ENCODE measurements at regions not wholly inside any gene's neighbourhood (a gene's known extent, or its start where the extent isn't known, plus 50 kb on each side); places are given as distances from the start of the nearest gene placed in this dataset.

DNA sequence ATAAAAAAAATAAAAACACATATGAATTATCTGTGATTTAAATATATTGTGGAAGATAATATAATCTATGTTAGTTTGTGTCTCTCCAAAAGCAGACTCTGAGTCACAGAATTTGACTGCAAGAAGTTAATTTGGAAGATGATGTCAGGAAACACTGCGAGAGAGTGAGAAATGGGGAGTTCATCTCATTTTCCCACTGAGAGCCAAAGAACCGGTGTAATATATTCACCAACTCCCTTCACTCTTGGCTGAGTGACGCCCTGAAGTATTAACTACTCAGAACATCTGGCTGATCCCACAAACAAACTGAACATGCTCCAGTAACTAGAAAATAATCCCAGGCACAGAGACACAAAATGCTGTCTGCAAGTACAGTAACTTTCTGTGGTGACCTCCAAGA is 345.8 kb upstream of the SPANXN1 start:
- Histone ChIP-seq H3K4me3 (ENCODE audit: control insufficient read depth in 2 of 3, extremely low read depth in 1 of 3, insufficient read depth in 2 of 3, low read depth in 1 of 3, low read length in 3 of 3) (no peak overlapping the region), H3K27me3 (ENCODE audit: control insufficient read depth, extremely low read depth, insufficient read depth, low read length) (no peaks in the 10 kb centered on the region), H4K20me1 (ENCODE audit: control insufficient read depth, extremely low read depth, insufficient read depth, low read length) (no peaks in the 10 kb centered on the region), H2AFZ (ENCODE audit: control insufficient read depth, low read length) (no peak overlapping the region), H3K9me1 (ENCODE audit: control insufficient read depth, extremely low read depth, insufficient read depth, low read length) (no peaks in the 10 kb centered on the region), H3K27ac (ENCODE audit: control insufficient read depth, insufficient read depth, low read length) (no peak overlapping the region), H3K9ac (ENCODE audit: control insufficient read depth, extremely low read depth, insufficient read depth, low read length) (no peak overlapping the region), H3K9me3 (ENCODE audit: control insufficient read depth, low read depth, low read length) (no peaks in the 10 kb centered on the region), H3K79me2 (ENCODE audit: control insufficient read depth, insufficient read depth, low read length) (no peaks in the 10 kb centered on the region), H3K4me2 (ENCODE audit: control insufficient read depth, extremely low read depth, insufficient read depth, low read depth, low read length) (no peak overlapping the region), H3K36me3 (ENCODE audit: control insufficient read depth in 2 of 2, extremely low read depth in 1 of 2, insufficient read depth in 2 of 2, low read length in 2 of 2) (no peaks in the 10 kb centered on the region), H3K4me1 (ENCODE audit: control insufficient read depth, extremely low read depth, insufficient read depth, low read length) (no peaks in the 10 kb centered on the region)
- TF ChIP-seq, protein P1, sequence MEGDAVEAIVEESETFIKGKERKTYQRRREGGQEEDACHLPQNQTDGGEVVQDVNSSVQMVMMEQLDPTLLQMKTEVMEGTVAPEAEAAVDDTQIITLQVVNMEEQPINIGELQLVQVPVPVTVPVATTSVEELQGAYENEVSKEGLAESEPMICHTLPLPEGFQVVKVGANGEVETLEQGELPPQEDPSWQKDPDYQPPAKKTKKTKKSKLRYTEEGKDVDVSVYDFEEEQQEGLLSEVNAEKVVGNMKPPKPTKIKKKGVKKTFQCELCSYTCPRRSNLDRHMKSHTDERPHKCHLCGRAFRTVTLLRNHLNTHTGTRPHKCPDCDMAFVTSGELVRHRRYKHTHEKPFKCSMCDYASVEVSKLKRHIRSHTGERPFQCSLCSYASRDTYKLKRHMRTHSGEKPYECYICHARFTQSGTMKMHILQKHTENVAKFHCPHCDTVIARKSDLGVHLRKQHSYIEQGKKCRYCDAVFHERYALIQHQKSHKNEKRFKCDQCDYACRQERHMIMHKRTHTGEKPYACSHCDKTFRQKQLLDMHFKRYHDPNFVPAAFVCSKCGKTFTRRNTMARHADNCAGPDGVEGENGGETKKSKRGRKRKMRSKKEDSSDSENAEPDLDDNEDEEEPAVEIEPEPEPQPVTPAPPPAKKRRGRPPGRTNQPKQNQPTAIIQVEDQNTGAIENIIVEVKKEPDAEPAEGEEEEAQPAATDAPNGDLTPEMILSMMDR (optimal IDR thresholded peaks at IDR 0.05 in 1 of 3, IDR thresholded peaks at IDR 0.05 in 1 of 3, conservative IDR thresholded peaks at IDR 0.05 in 1 of 3; ENCODE audit: extremely low read depth in 1 of 3, insufficient read depth in 2 of 3, low read length in 3 of 3), result no peak
- TF ChIP-seq EZH2 (IDR thresholded peaks at IDR 0.05; ENCODE audit: low read length), result no peak
- DNase-seq (ENCODE audit: low read depth, low spot score) (no peak), FAIRE-seq (no peak)
- dilution Hi-C loops (cut with MboI; ENCODE audit: extremely low pct_ligation_motif_present, low sequenced_read_pairs), result no loop called here

DNA sequence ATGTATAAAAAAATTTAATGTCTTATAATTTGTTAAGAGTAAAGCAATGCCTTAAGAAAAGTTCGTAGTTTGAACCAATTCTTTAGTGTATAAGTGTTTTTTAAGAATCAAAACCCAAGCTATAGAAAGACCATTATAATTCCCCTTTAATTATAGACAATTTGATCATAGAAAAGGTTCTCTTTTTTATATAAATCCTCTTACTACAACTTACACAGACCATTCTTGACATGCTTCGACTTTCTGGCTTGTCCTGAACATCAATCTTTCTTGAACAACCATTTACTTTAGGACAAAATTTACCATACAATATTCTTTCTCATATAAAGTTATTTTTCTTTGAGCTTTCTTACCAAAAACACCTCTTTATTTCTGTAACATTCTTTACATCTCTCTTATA is 330.5 kb upstream of the SPANXN1 start:
- Histone ChIP-seq H3K79me2 (ENCODE audit: control insufficient read depth, insufficient read depth, low read length) (no peaks in the 10 kb centered on the region), H3K36me3 (ENCODE audit: control insufficient read depth in 2 of 2, extremely low read depth in 1 of 2, insufficient read depth in 2 of 2, low read length in 2 of 2) (no peaks in the 10 kb centered on the region), H3K4me3 (ENCODE audit: control insufficient read depth in 2 of 3, extremely low read depth in 1 of 3, insufficient read depth in 2 of 3, low read depth in 1 of 3, low read length in 3 of 3) (no peak overlapping the region), H3K9ac (ENCODE audit: control insufficient read depth, extremely low read depth, insufficient read depth, low read length) (no peak overlapping the region), H3K9me3 (ENCODE audit: control insufficient read depth, low read depth, low read length) (no peaks in the 10 kb centered on the region), H3K27ac (ENCODE audit: control insufficient read depth, insufficient read depth, low read length) (no peak overlapping the region), H3K4me1 (ENCODE audit: control insufficient read depth, extremely low read depth, insufficient read depth, low read length) (no peaks in the 10 kb centered on the region), H2AFZ (ENCODE audit: control insufficient read depth, low read length) (no peak overlapping the region), H3K27me3 (ENCODE audit: control insufficient read depth, extremely low read depth, insufficient read depth, low read length) (no peaks in the 10 kb centered on the region), H3K9me1 (ENCODE audit: control insufficient read depth, extremely low read depth, insufficient read depth, low read length) (no peaks in the 10 kb centered on the region), H4K20me1 (ENCODE audit: control insufficient read depth, extremely low read depth, insufficient read depth, low read length) (no peaks in the 10 kb centered on the region), H3K4me2 (ENCODE audit: control insufficient read depth, extremely low read depth, insufficient read depth, low read depth, low read length) (no peak overlapping the region)
- no peak for FAIRE-seq
- dilution Hi-C loops (cut with MboI; ENCODE audit: extremely low pct_ligation_motif_present, low sequenced_read_pairs), result no loop called here
- TF ChIP-seq, protein P1 (optimal IDR thresholded peaks at IDR 0.05 in 1 of 3, IDR thresholded peaks at IDR 0.05 in 1 of 3, conservative IDR thresholded peaks at IDR 0.05 in 1 of 3; ENCODE audit: extremely low read depth in 1 of 3, insufficient read depth in 2 of 3, low read length in 3 of 3), result no peak
- TF ChIP-seq EZH2 (IDR thresholded peaks at IDR 0.05; ENCODE audit: low read length), result no peak
- DNase-seq (ENCODE audit: low read depth, low spot score), result no peak
